NCI-H1048 (cell line): ENCODE measurements at regions not wholly inside any gene's neighbourhood (a gene's known extent, or its start where the extent isn't known, plus 50 kb on each side); places are given as distances from the start of the nearest gene placed in this dataset.

Experiments used
- DNase-seq: peaks from one replicate; lab custom pipeline; 2025; lab: John Stamatoyannopoulos, UW

- DNase-seq = no peak
These were observed 235.1 kb downstream of the CDCA7 start for GRCh38 chr2:173589604-173590275.

- no peak for DNase-seq
These were observed 235.7 kb downstream of the CDCA7 start for GRCh38 chr2:173590276-173590861.

- no peak for DNase-seq
These were observed 238.4 kb downstream of the CDCA7 start for GRCh38 chr2:173593109-173593508.

GRCh38 chr2:173596244-173596643, 241.6 kb downstream of the CDCA7 start:
- no peak for DNase-seq

GRCh38 chr2:173598525-173598924, 243.9 kb downstream of the CDCA7 start:
- no peak for DNase-seq

GRCh38 chr2:173599821-173600359, 245.2 kb downstream of the CDCA7 start:
- no peak for DNase-seq

- DNase-seq = no peak
These were observed 247.6 kb downstream of the CDCA7 start for GRCh38 chr2:173602153-173602795.

GRCh38 chr2:173605994-173606393, 251.3 kb downstream of the CDCA7 start:
- DNase-seq = no peak

- DNase-seq = no peak
These were observed 252.1 kb downstream of the CDCA7 start for GRCh38 chr2:173606619-173607248.

- no peak for DNase-seq
These were observed 253.1 kb downstream of the CDCA7 start for GRCh38 chr2:173607606-173608311.

GRCh38 chr2:173611121-173611520, 256.4 kb downstream of the CDCA7 start:
- DNase-seq = no peak

GRCh38 chr2:173612354-173612753, 257.7 kb downstream of the CDCA7 start:
- DNase-seq = no peak

GRCh38 chr2:173613386-173613785, 258.7 kb downstream of the CDCA7 start:
- DNase-seq = no peak

- no peak for DNase-seq
These were observed 259.7 kb downstream of the CDCA7 start for GRCh38 chr2:173614265-173614930.

GRCh38 chr2:173623438-173624319, 269.0 kb downstream of the CDCA7 start:
- no peak for DNase-seq

- no peak for DNase-seq
These were observed 270.6 kb downstream of the CDCA7 start for GRCh38 chr2:173625315-173625714.

- no peak for DNase-seq
These were observed 274.4 kb downstream of the CDCA7 start for GRCh38 chr2:173629076-173629475.

GRCh38 chr2:173630425-173631126, 275.9 kb downstream of the CDCA7 start:
- no peak for DNase-seq

GRCh38 chr2:173631127-173631460, 276.4 kb downstream of the CDCA7 start:
- DNase-seq = no peak

- DNase-seq = no peak
These were observed 289.5 kb downstream of the CDCA7 start for GRCh38 chr2:173644146-173644545.
